ENCODE measurements at regions not wholly inside any gene's neighbourhood (a gene's known extent, or its start where the extent isn't known, plus 50 kb on each side); places are given as distances from the start of the nearest gene placed in this dataset.

GRCh38 chr10:118842843-118843624 is 88.3 kb upstream of the CACUL1 start:
- DNase-seq = no peak
- H3K4me3 Mint-ChIP-seq = no peak overlapping the region
- peaks cover 6% of the 10 kb centered on the region for H3K4me1 Mint-ChIP-seq
- H3K27me3 Mint-ChIP-seq = peaks cover 23% of the 10 kb centered on the region
- peaks cover 2% of the 10 kb centered on the region for H3K36me3 Mint-ChIP-seq (ENCODE audit: low read depth)
- ATAC-seq = no peak
- no peaks in the 10 kb centered on the region for H3K9me3 ChIP-seq (ENCODE audit: control insufficient read depth, low read length, poor library complexity, severe bottlenecking)
- H3K27ac Mint-ChIP-seq = peak overlapping the region; percentile 56

DNA sequence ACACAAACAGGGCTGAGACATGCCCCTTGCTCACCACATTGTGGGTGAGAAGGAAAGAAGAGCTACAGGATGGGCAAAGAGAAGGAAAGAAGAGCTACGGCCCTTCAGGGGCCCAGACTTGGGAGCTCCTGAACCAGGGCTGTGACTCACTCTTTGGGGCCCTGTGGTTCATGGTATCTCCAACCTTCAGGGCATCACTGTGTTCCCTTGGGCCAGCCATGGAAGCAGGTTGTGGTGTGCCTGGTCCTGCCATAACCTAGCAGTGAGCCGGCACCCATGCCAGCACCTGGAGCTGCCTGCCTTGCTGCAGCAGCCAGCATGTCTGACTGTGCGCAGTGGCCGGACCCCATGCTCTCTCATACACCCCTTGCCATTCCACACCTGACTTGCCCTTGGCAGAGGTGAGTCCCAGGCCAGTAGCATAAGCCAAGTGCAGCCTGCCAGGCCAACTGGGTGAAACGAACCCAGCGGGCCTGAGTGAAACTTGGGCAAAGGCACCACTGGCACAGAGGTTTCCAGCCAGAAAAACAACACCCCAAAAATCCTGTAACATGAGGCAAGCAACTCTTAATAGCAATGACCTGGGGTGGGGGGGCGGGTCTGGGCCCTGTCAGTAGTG is 89.0 kb upstream of the CACUL1 start:
- no peak overlapping the region for H3K4me3 Mint-ChIP-seq
- no peak for DNase-seq
- H3K27ac Mint-ChIP-seq = peak overlapping the region; percentile 56
- H3K27me3 Mint-ChIP-seq = peaks cover 29% of the 10 kb centered on the region
- no peak for ATAC-seq
- peaks cover 6% of the 10 kb centered on the region for H3K4me1 Mint-ChIP-seq
- H3K36me3 Mint-ChIP-seq (ENCODE audit: low read depth) = peaks cover 2% of the 10 kb centered on the region
- no peaks in the 10 kb centered on the region for H3K9me3 ChIP-seq (ENCODE audit: control insufficient read depth, low read length, poor library complexity, severe bottlenecking)

- H3K4me3 Mint-ChIP-seq = no peak overlapping the region
- H3K4me1 Mint-ChIP-seq = peaks cover 2% of the 10 kb centered on the region
- H3K36me3 Mint-ChIP-seq (ENCODE audit: low read depth) = peaks cover 2% of the 10 kb centered on the region
- DNase-seq (no peak), ATAC-seq (no peak)
- H3K27ac Mint-ChIP-seq = no peak overlapping the region
- no peaks in the 10 kb centered on the region for H3K9me3 ChIP-seq (ENCODE audit: control insufficient read depth, low read length, poor library complexity, severe bottlenecking)
- H3K27me3 Mint-ChIP-seq = peaks cover 29% of the 10 kb centered on the region
Observed at GRCh38 chr10:118844731-118845521, 90.2 kb upstream of the CACUL1 start.

- DNase-seq = no peak
- Mint-ChIP-seq H3K27ac (no peak overlapping the region), H3K4me1 (no peaks in the 10 kb centered on the region), H3K36me3 (ENCODE audit: low read depth) (peaks cover 2% of the 10 kb centered on the region), H3K4me3 (no peak overlapping the region), H3K27me3 (peaks cover 29% of the 10 kb centered on the region)
- ATAC-seq = no peak
- H3K9me3 ChIP-seq (ENCODE audit: control insufficient read depth, low read length, poor library complexity, severe bottlenecking) = no peaks in the 10 kb centered on the region
Observed at GRCh38 chr10:118845776-118846175, 91.0 kb upstream of the CACUL1 start.

DNA sequence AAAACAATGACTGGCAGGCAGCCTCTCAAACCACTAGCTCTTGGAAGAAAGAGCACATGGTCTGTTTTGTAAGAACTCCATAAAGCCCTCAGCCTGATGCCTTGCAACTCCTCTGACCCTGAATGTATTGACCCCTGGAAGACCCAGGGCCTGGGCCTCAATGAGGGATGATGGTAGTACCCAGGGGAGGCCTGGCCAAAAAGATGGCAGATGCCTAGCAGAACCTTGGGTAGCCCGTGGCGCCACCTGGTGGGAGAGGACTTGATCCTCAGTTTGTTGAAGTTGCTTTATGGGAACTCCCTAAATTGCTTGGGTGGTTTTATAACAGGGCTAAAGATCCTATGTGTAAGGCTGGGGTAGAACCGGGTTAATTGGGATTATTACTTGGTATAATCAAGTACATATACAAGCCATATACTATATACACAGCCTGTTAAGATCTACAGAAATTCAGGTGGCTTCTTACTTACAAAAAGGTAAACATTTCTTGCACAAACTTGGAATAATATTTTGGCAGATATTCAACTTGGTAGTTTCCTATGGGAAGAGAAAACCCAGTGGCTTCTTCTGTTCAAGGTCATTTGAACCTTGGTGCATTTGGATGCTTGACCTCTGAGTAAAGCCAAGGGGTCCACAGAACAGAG is 95.8 kb upstream of the CACUL1 start:
- H3K9me3 ChIP-seq (ENCODE audit: control insufficient read depth, low read length, poor library complexity, severe bottlenecking) = no peaks in the 10 kb centered on the region
- Mint-ChIP-seq H3K4me3 (no peak overlapping the region), H3K27ac (no peak overlapping the region), H3K27me3 (peaks cover 37% of the 10 kb centered on the region), H3K4me1 (no peaks in the 10 kb centered on the region), H3K36me3 (ENCODE audit: low read depth) (no peaks in the 10 kb centered on the region)
- peak; percentile 24 to 48 (median 28) for DNase-seq
- peak; percentile 61 for ATAC-seq

DNA sequence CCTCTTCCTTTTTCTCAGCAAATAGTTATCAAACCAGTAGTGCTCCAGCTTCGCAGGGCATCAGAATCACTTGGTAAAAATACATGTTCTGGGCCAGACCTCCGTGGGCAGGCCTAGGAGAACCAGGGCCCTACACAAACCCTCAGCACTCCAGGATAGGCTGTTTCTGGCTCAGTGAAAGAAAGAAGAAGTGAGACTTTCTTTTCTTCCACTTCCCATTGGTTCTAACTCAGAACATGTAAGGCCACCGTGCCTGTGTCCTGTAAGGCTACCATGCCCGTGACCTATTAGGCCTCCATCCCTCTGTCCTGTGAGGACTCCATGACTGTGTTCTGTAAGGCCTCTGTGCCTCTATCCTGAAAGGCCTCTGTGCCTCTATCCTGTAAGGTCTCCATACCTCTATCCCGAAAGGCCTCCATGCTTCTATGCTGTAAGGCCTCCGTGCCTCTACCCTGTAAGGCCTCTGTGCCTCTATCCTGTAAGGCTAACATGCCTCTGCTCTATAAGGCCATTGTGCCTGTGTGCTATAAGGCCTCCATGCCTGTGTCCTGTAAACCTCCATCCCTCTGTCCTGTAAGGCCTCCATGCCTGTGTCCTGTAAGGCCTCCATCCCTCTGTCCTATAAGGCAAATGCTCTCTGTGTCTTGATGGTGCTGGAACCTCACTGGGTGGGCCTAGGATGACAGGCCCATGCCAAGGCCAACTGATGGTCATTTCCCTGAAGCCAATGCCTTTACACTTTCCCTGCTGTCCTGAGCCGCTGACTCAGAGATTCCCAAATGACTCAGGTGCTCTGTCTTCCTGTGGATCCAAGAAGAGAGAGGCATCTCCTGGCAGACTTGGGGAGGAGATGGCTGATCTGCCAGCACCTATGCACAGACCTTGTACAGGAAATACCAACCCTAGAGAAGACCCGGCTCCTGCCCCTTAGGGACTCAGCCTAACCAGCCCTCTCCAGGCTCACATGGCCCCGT is 96.6 kb upstream of the CACUL1 start:
- Mint-ChIP-seq H3K27ac (peak overlapping the region; percentile 83), H3K36me3 (ENCODE audit: low read depth) (no peaks in the 10 kb centered on the region), H3K4me1 (no peaks in the 10 kb centered on the region), H3K4me3 (no peak overlapping the region), H3K27me3 (peaks cover 31% of the 10 kb centered on the region)
- ATAC-seq = no peak
- no peaks in the 10 kb centered on the region for H3K9me3 ChIP-seq (ENCODE audit: control insufficient read depth, low read length, poor library complexity, severe bottlenecking)
- no peak for DNase-seq

DNA sequence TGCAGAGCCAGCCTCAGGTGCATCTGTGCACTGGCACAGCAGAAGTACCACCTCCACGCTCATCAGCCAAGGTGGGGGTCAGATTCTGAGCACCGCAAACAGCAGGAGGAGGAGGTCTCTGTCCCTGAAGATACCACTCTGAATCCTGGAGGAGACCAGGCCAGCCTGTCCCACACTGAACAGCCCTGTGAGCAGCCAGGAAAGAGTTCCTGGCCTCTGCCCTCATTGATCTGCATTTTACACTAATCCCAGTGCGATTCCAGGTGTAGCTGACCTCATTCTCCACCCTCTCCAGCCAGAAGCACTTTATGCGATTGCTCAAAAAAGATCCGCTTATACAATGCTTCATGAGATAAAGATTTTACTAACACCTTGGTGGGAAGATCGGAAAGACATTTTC is 99.1 kb upstream of the CACUL1 start:
- no peaks in the 10 kb centered on the region for H3K36me3 Mint-ChIP-seq (ENCODE audit: low read depth)
- ATAC-seq (no peak), DNase-seq (no peak)
- no peaks in the 10 kb centered on the region for H3K4me1 Mint-ChIP-seq
- peaks cover 19% of the 10 kb centered on the region for H3K27me3 Mint-ChIP-seq
- H3K9me3 ChIP-seq (ENCODE audit: control insufficient read depth, low read length, poor library complexity, severe bottlenecking) = no peaks in the 10 kb centered on the region
- no peak overlapping the region for H3K27ac Mint-ChIP-seq
- no peak overlapping the region for H3K4me3 Mint-ChIP-seq

DNA sequence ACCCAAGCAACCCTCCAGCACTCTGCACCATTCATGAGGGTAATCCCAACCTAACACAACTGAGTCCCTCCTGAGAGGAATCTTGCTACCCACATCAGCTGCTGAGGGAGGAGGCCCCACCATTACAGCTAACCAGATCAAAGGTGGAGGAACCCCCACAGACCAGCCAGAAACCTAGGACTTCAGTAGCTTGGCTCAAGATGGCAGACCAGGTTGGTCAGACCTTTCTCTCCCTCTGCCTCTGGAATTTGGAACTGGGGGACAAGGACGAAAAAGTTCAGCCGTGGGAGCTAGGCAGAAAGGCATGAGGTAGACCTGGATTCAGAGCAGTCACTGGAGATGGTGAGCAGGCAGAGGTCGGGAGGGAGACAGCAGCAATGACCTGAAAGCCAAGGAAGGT is 101.3 kb upstream of the CACUL1 start:
- Mint-ChIP-seq H3K4me3 (no peak overlapping the region), H3K4me1 (no peaks in the 10 kb centered on the region), H3K36me3 (ENCODE audit: low read depth) (no peaks in the 10 kb centered on the region), H3K27ac (no peak overlapping the region), H3K27me3 (peaks cover 19% of the 10 kb centered on the region)
- H3K9me3 ChIP-seq (ENCODE audit: control insufficient read depth, low read length, poor library complexity, severe bottlenecking) = no peaks in the 10 kb centered on the region
- DNase-seq (no peak), ATAC-seq (no peak)

DNA sequence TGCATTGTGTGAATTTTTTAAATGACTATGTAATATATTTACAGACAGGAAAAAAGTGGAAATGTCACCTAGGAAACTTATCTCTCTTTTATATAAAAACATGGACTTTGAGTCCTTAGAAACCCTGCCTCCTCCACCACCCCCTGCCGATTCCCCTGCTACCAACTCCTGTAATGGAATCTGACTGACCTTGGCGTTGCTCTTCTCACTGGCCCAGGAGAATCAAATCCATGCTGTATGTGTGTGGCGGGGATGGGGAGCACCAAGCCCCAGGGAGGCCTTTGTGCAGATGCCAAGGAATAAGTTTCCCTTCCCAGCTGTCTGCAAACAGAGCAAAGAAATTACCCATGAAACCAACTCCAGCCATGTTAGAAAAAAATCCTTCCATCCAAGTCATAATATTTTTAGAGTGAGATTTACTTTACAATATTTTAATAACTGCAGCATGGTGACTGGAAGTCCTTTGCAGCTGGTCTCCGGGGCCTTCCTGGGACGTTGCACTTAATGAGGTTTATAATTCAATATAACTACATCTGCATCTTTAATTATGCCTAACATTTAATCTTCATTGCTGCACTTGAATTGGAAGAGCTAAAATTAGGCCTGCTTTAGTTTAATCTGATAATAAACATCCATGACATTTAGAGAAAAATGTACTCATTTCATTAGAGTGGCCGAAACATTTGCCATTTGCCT is 111.4 kb upstream of the CACUL1 start:
- H3K4me1 Mint-ChIP-seq = no peaks in the 10 kb centered on the region
- ATAC-seq (no peak), DNase-seq (no peak)
- H3K36me3 Mint-ChIP-seq (ENCODE audit: low read depth) = no peaks in the 10 kb centered on the region
- H3K9me3 ChIP-seq (ENCODE audit: control insufficient read depth, low read length, poor library complexity, severe bottlenecking) = no peaks in the 10 kb centered on the region
- H3K27ac Mint-ChIP-seq = no peak overlapping the region
- no peak overlapping the region for H3K4me3 Mint-ChIP-seq
- peaks cover 42% of the 10 kb centered on the region for H3K27me3 Mint-ChIP-seq

- no peaks in the 10 kb centered on the region for H3K9me3 ChIP-seq (ENCODE audit: control insufficient read depth, low read length, poor library complexity, severe bottlenecking)
- no peak overlapping the region for H3K4me3 Mint-ChIP-seq
Observed at GRCh38 chr10:118867768-118868167, 113.0 kb upstream of the CACUL1 start.

DNA sequence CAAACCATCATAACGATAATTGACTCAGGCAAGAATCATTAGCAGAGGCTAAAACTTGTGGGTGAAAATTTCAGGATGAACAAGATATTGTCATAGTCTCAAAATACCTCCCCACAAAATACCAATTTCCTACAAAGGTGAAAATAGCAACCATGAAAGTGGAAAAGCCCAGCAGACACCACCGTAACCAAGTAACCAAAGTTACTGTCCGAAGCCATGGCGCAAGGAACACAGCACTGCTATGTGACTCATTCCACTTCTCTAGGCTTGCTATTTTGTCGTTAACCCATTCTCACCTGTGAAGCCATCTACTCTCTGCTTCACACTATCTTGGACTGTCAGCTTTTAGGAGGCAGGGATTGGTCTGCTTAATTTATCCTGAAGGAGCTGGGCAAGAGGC is 113.8 kb upstream of the CACUL1 start:
- DNase-seq (no peak), ATAC-seq (no peak)
- H3K9me3 ChIP-seq (ENCODE audit: control insufficient read depth, low read length, poor library complexity, severe bottlenecking) = no peaks in the 10 kb centered on the region
- no peaks in the 10 kb centered on the region for H3K4me1 Mint-ChIP-seq
- peaks cover 60% of the 10 kb centered on the region for H3K27me3 Mint-ChIP-seq
- no peak overlapping the region for H3K27ac Mint-ChIP-seq
- H3K36me3 Mint-ChIP-seq (ENCODE audit: low read depth) = no peaks in the 10 kb centered on the region
- H3K4me3 Mint-ChIP-seq = no peak overlapping the region

More at GRCh38 chr10:118867768-118868167, 113.0 kb upstream of the CACUL1 start:
- Mint-ChIP-seq H3K27me3 (peaks cover 52% of the 10 kb centered on the region), H3K4me1 (no peaks in the 10 kb centered on the region), H3K36me3 (ENCODE audit: low read depth) (no peaks in the 10 kb centered on the region), H3K27ac (no peak overlapping the region)
- ATAC-seq (no peak), DNase-seq (no peak)
